ENCODE measurements at regions not wholly inside any gene's neighbourhood (a gene's known extent, or its start where the extent isn't known, plus 50 kb on each side); places are given as distances from the start of the nearest gene placed in this dataset.

DNA sequence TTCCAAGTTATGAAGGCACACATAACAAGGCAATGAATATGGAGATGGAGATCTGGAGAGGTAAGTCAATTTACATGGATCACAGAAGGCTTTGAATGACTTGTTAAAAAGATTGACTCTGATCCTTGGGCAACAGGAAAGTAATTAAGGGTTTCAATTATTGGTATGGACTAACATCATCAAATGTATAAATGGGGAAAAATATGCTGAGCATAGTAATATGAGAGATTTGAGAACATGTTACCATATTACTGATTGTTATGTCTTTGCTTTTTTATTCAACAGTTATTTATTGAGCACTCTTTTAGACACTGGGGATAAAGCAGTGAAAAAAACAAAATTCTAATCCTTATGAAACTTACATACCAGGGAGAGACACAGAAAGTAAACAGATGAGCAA lies 238.5 kb upstream of the ROBO1 start:
- DNase-seq (ENCODE audit: low read depth) (no peak), FAIRE-seq (no peak)
- Histone ChIP-seq H3K36me3 (ENCODE audit: control insufficient read depth, insufficient read depth, low read length) (no peaks in the 10 kb centered on the region), H3K4me3 (ENCODE audit: low read depth, low read length) (no peak overlapping the region), H3K27me3 (ENCODE audit: control insufficient read depth, insufficient read depth, low read length) (no peaks in the 10 kb centered on the region)
- TF ChIP-seq, protein P1, sequence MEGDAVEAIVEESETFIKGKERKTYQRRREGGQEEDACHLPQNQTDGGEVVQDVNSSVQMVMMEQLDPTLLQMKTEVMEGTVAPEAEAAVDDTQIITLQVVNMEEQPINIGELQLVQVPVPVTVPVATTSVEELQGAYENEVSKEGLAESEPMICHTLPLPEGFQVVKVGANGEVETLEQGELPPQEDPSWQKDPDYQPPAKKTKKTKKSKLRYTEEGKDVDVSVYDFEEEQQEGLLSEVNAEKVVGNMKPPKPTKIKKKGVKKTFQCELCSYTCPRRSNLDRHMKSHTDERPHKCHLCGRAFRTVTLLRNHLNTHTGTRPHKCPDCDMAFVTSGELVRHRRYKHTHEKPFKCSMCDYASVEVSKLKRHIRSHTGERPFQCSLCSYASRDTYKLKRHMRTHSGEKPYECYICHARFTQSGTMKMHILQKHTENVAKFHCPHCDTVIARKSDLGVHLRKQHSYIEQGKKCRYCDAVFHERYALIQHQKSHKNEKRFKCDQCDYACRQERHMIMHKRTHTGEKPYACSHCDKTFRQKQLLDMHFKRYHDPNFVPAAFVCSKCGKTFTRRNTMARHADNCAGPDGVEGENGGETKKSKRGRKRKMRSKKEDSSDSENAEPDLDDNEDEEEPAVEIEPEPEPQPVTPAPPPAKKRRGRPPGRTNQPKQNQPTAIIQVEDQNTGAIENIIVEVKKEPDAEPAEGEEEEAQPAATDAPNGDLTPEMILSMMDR (IDR thresholded peaks at IDR 0.05; ENCODE audit: insufficient read depth, low read length, severe bottlenecking) = no peak

DNA sequence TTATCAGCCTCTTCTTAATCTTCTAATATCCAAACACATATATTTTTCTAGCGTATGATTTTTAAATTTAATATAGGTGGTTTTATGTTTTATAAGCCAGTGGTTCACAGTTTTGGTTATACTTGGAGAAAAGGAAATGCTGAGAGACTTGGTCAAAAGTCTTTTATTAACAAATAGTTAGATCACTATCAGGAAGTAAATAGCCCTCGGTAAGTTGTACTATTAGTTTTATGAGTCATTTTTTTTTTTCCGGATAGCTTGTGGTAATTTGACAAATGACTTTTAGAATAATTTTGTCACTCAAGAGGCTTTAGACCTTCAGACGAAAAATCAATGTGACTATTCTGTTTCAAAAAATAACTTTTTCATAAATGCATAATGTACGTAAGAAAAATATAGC lies 232.2 kb upstream of the ROBO1 start:
- no peaks in the 10 kb centered on the region for H3K36me3 ChIP-seq (ENCODE audit: control insufficient read depth, insufficient read depth, low read length)
- FAIRE-seq (no peak), DNase-seq (ENCODE audit: low read depth) (peak; percentile 63)
- H3K4me3 ChIP-seq (ENCODE audit: low read depth, low read length) = no peak overlapping the region
- TF ChIP-seq, protein P1 (IDR thresholded peaks at IDR 0.05; ENCODE audit: insufficient read depth, low read length, severe bottlenecking) = no peak
- no peaks in the 10 kb centered on the region for H3K27me3 ChIP-seq (ENCODE audit: control insufficient read depth, insufficient read depth, low read length)

DNA sequence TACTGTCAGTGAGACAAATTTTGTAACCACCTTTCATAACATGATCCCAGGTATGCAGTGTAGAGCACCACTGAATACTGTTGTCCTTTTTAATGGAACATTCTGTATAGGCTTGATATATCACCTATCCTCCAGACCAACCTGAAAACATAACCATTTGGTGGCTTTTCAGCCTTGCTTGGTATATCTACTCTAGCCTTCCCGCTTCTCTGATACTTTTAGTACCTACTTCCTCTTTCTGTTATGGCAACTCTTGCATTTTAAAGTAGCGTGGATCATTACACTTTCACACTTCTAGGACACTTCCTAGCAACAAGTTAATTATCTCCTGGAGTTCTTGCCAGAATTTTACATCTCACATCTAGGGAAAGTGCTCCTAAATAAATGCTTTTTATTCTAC lies 226.6 kb upstream of the ROBO1 start:
- no peak for FAIRE-seq
- Histone ChIP-seq H3K27me3 (ENCODE audit: control insufficient read depth, insufficient read depth, low read length) (no peaks in the 10 kb centered on the region), H3K4me3 (ENCODE audit: low read depth, low read length) (no peak overlapping the region), H3K36me3 (ENCODE audit: control insufficient read depth, insufficient read depth, low read length) (no peaks in the 10 kb centered on the region)
- no peak for DNase-seq (ENCODE audit: low read depth)
- TF ChIP-seq, protein P1 (IDR thresholded peaks at IDR 0.05; ENCODE audit: insufficient read depth, low read length, severe bottlenecking) = no peak

DNA sequence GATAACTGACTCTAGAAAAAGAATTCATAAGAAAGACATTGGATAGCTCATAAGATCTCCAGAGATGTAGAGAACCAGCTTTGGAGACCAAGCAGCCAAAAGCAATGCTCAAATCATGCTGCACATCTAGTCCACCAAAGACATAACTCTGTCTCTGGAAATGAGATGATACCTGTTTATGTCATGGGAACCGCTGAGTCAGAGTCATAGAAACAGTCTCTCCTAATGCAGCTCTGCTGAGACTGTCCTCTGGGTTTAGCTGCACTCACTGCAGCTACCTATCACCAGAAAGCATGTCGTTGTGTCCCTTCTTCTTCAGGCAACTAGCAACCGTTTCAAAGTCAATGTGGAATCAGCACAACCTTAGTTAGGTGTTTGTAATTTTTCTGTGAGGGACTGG lies 218.5 kb upstream of the ROBO1 start:
- Histone ChIP-seq H3K36me3 (ENCODE audit: control insufficient read depth, insufficient read depth, low read length) (no peaks in the 10 kb centered on the region), H3K4me3 (ENCODE audit: low read depth, low read length) (no peak overlapping the region), H3K27me3 (ENCODE audit: control insufficient read depth, insufficient read depth, low read length) (no peaks in the 10 kb centered on the region)
- TF ChIP-seq, protein P1 (IDR thresholded peaks at IDR 0.05; ENCODE audit: insufficient read depth, low read length, severe bottlenecking) = no peak
- FAIRE-seq (peak; percentile 68), DNase-seq (ENCODE audit: low read depth) (no peak)

DNA sequence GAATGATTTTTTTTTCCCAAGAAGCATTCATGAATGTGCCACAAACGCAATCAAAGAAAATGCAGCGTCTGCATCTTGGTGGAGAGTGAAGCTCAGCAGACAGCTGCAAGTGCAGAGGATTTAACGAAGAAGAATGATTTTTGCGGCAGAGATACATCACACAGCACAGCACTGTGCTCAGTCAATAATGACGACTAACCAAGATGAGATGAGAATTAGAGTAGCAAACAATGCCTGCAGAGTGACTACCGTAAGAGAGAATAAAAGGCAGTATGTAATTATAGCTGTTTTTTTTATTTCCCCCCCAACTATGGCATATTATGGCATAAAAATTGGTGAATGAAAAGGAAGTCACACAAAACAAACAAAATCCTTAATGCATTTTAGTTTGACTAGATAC lies 218.0 kb upstream of the ROBO1 start:
- H3K27me3 ChIP-seq (ENCODE audit: control insufficient read depth, insufficient read depth, low read length) = no peaks in the 10 kb centered on the region
- no peak for FAIRE-seq
- no peak overlapping the region for H3K4me3 ChIP-seq (ENCODE audit: low read depth, low read length)
- no peak for DNase-seq (ENCODE audit: low read depth)
- TF ChIP-seq, protein P1 (IDR thresholded peaks at IDR 0.05; ENCODE audit: insufficient read depth, low read length, severe bottlenecking) = no peak
- no peaks in the 10 kb centered on the region for H3K36me3 ChIP-seq (ENCODE audit: control insufficient read depth, insufficient read depth, low read length)

DNA sequence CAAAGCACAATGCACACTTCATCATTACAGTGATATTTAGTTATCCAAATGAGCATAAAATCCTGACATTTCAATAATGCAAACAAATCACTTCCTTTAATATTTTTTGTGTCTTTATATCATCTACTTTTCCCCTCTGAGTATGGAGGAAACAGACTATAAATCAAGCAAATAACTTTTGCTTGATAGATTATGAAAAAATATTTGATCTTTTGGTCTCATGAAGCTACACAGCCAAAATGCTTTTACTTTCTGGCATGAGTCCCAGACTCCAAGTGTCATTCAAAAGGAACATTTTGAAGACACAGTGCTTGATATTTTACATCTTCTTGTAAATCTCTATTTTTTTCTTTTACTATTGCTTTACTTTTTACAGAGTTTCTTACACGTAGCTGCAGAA lies 215.3 kb upstream of the ROBO1 start:
- no peak for FAIRE-seq

More for the DNA sequence above, 215.3 kb upstream of the ROBO1 start:
- DNase-seq (ENCODE audit: low read depth) = no peak
- no peaks in the 10 kb centered on the region for H3K36me3 ChIP-seq (ENCODE audit: control insufficient read depth, insufficient read depth, low read length)
- TF ChIP-seq, protein P1 (IDR thresholded peaks at IDR 0.05; ENCODE audit: insufficient read depth, low read length, severe bottlenecking) = no peak
- no peaks in the 10 kb centered on the region for H3K27me3 ChIP-seq (ENCODE audit: control insufficient read depth, insufficient read depth, low read length)
- H3K4me3 ChIP-seq (ENCODE audit: low read depth, low read length) = no peak overlapping the region

Data from bronchial epithelial cell (primary cell).